GM21528 (cell line): ENCODE measurements at regions not wholly inside any gene's neighbourhood (a gene's known extent, or its start where the extent isn't known, plus 50 kb on each side); places are given as distances from the start of the nearest gene placed in this dataset.
"Not testable (repeated sequence)": the region's sequence is repeated elsewhere in the genome, so short reads cannot be mapped to it uniquely, and the experiment has no call there.

ENCODE experiments used
- ATAC-seq: cut with Tn5 transposase; IDR thresholded peaks from one replicate; pipeline ENCODE4 v1.9.1; 2021; ENCODE audit warnings: mild to moderate bottlenecking, moderate library complexity; ENCODE audit not compliant: unreplicated experiment, low FRiP score

DNA sequence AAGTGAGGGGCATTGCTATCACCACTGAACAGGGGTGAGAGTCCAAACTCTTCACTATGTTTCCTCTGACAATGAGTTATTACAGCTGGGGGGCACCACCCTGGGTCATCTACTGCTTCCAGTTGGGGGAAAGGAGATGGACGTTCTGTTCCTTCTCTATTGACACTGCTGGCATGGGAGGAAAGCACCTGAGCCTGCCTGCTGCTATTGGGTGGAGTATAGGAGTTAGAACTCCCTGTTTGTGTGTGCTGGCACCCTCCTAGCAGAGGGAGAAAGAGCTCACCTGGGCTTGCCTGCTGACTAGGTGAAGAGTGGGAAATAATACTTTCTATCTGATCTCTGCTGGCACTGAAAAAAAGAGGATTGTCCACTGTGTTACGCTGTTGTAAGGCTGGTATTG, 163.8 kb downstream of the MSN start:
- no peak for ATAC-seq

DNA sequence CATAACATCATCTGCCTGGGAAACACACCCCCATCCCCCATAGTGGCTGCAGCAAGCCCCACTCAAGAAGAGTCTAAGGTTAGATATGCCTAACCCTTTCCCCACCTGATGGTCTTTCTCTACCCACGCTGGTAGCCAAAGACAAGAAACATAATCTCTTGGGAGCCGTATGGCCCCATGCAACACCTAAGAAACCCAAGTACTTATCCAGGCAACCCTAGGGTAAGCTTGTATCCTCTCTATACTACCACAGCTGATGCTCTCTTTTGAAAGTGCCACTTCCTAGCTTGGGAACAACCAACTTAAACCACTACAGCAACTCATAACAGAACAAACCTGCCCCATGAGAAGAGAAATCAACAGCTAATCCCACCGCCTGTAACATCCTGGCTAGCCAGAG, 161.1 kb downstream of the MSN start:
- ATAC-seq = no peak

DNA sequence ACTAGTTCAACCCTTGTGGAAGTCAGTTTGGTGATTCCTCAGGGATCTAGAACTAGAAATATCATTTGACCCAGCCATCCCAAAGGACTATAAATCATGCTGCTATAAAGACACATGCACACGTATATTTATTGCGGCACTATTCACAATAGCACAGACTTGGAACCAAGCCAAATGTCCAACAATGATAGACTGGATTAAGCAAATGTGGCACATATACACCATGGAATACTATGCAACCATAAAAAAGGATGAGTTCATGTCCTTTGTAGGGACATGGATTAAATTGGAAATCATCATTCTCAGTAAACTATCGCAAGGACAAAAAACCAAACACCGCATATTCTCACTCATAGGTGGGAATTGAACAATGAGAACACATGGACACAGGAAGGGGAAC, 157.8 kb downstream of the MSN start:
- not testable (repeated sequence) for ATAC-seq

DNA sequence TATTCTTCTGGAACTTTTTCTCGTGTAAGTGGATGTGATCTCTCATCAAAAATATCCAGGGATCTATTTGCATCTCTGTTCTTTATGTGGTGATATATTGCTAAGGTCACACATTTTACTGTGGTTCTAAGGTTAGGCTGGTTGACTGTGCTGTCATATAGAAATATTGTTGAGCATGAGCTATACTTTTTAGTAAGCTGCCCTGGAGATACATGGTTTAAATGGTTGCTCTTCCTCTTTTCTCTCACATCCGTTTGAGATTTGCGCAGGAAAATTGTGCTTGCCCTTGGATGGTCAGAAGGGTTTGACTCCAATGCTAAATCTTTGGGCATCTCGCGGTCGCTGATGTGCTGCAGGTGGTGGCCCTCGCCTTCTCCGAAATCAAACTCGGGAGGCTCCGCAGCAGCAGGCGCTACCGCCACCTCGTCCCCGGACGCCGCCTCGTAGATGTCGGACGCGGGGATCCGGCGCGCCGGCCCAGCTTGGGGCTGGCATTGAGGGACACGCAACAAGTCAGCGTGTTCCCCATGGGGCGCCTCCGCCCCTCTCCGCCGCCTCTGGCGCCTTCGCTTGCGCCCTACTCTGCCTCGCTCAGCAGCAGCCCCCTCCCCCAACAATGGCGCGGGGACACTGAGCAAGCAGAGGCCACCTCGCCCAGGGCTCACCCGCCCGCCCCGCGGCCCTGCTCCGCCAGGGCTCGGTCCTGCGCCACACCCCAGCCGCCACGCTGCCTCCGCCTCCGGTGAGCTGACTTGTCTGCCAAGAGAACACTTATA, 154.5 kb downstream of the MSN start:
- ATAC-seq = peak; percentile 67

DNA sequence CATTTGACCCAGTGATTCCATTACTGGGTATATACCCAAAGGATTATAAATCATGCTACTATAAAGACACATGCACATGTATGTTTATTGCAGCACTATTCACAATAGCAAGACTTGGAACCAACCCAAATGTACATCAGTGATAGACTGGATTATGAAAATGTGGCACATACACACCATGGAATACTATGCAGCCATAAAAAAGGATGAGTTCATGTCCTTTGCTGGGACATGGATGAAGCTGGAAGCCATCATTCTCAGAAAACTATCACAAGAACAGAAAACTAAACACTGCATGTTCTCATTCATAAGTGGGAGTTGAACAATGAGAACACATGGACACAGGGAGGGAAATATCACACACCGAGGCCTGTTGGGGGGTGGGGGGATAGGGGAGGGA, 152.5 kb downstream of the MSN start:
- not testable (repeated sequence) for ATAC-seq

DNA sequence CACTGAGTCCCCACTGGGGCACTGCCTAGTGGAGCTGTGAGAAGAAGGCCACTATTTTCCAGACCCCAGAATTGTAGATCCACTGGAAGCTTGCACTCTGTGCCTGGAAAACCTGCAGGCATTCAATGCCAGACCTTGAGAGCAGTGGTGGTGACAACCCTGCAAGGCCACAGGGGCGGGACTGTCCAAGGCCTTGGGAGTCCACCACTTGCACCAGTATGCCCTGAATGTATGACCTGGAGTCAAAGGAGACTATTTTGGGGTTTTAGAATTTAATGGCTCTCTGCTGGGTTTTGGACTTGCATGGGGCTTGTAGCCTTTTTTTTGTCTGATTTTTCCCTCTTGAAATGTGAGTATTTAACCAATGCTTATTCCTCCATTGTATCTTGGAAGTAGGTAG, 145.8 kb downstream of the MSN start:
- no peak for ATAC-seq

DNA sequence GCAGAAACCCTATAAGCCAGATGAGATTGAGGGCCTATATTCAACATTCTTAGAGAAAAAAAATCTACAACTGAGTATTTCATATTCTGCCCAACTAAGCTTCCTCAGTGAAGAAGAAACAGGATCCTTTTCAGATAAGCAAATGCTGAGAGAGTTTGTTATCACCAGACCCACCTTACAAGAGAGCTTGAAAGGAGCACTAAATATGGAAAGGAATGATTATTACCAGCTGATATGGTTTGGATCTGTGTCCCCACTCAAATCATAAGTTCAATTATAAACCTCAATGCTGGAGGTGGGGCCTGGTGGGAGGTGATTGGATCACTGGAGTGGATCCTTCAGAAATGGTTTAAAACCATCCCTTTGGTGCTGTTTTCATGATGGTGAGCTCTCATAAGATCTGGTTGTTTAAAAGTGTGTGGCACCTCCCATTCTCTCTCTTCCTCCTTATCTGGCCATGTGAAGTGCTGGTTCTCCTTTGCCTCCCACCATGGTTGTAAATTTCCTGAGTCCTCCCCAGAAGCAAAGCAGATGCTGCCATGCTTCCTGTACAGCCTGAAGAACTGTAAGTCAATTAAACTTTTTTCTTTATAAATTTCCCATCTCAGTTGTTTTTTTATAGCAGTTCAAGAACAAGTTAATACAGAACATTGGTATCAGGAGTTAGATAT, 144.2 kb downstream of the MSN start:
- no peak for ATAC-seq
